ENCODE measurements at regions not wholly inside any gene's neighbourhood (a gene's known extent, or its start where the extent isn't known, plus 50 kb on each side); places are given as distances from the start of the nearest gene placed in this dataset.

DNA sequence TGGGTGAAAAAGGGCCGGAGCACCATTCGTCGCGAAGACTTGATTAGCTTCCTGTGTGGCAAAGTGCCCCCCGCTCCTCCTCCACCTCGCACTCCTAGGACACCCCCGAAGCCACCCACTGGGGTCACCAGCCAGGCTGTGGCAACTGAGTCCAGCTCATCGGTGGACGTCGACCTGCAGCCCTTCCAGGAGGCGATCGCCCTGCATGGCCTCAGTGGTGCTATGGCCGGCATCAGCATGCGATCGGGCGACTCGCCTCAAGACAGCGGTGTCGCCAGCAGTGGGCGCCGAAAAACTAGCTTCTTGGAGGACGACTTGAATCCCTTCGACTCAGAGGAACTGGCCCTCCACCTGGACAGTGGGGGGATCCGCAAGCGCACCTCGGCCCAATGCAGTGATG is 126.8 kb upstream of the CXorf66 start:
- TF ChIP-seq EGR1 (IDR thresholded peaks at IDR 0.05), result no peak

GRCh38 chrX:140091125-140091886 is 126.0 kb upstream of the CXorf66 start:
- TF ChIP-seq YY1 (IDR thresholded peaks at IDR 0.05; ENCODE audit: low read depth) (no peak), NFIC (IDR thresholded peaks at IDR 0.05) (no peak), RAD21 (IDR thresholded peaks at IDR 0.05; ENCODE audit: low read depth) (no peak), TEAD4 (IDR thresholded peaks at IDR 0.05) (no peak), EP300 (IDR thresholded peaks at IDR 0.05; ENCODE audit: borderline replicate concordance) (no peak), CEBPB (IDR thresholded peaks at IDR 0.05) (no peak), MAX (IDR thresholded peaks at IDR 0.05) (no peak)
- TF ChIP-seq, protein P1, sequence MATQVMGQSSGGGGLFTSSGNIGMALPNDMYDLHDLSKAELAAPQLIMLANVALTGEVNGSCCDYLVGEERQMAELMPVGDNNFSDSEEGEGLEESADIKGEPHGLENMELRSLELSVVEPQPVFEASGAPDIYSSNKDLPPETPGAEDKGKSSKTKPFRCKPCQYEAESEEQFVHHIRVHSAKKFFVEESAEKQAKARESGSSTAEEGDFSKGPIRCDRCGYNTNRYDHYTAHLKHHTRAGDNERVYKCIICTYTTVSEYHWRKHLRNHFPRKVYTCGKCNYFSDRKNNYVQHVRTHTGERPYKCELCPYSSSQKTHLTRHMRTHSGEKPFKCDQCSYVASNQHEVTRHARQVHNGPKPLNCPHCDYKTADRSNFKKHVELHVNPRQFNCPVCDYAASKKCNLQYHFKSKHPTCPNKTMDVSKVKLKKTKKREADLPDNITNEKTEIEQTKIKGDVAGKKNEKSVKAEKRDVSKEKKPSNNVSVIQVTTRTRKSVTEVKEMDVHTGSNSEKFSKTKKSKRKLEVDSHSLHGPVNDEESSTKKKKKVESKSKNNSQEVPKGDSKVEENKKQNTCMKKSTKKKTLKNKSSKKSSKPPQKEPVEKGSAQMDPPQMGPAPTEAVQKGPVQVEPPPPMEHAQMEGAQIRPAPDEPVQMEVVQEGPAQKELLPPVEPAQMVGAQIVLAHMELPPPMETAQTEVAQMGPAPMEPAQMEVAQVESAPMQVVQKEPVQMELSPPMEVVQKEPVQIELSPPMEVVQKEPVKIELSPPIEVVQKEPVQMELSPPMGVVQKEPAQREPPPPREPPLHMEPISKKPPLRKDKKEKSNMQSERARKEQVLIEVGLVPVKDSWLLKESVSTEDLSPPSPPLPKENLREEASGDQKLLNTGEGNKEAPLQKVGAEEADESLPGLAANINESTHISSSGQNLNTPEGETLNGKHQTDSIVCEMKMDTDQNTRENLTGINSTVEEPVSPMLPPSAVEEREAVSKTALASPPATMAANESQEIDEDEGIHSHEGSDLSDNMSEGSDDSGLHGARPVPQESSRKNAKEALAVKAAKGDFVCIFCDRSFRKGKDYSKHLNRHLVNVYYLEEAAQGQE (IDR thresholded peaks at IDR 0.05; ENCODE audit: low read depth), result no peak

DNA sequence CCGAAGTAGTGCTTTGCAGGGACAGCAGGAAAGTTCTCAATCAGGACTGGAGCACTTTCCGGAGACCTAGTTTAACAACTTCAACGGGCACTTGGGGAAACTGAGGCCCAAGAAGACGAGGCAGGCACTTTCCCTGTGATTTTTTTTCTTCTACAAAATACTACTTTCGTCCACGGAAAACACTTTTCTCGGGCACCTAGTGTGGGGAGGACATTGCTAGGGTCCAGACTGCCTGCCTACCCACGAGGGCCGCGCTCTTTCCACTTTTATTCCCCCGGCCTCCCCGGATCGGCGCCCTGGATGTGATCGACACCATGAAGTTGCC is 125.4 kb upstream of the CXorf66 start:
- TF ChIP-seq, protein P1 (IDR thresholded peaks at IDR 0.05; ENCODE audit: low read depth), result no peak
- TF ChIP-seq YY1 (IDR thresholded peaks at IDR 0.05; ENCODE audit: low read depth) (no peak), CREB1 (IDR thresholded peaks at IDR 0.05; ENCODE audit: low read depth) (no peak), RAD21 (IDR thresholded peaks at IDR 0.05; ENCODE audit: low read depth) (no peak), NFIC (IDR thresholded peaks at IDR 0.05) (no peak), ZBTB7A (IDR thresholded peaks at IDR 0.05; ENCODE audit: low read depth) (no peak), TAF1 (IDR thresholded peaks at IDR 0.05; ENCODE audit: low read depth) (no peak)

DNA sequence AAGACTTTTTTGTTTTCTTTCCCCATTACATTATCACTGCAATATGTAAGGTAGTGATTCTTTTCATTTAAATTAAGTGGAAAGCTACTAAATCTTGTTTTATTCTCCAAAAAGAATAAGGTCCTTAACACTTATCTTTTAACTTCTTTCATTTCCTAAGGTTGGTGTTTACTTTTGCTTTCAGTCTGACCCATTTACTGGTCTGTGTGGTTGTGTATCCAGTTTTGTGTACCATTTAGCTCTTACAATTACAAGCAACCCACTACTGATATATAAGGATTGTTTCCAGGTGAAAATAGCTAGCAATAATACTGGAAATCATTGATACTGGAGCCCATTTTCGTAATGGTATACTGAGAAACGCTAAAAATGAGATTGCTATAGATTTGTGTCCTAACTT is 123.1 kb upstream of the CXorf66 start:
- TF ChIP-seq, protein P2, sequence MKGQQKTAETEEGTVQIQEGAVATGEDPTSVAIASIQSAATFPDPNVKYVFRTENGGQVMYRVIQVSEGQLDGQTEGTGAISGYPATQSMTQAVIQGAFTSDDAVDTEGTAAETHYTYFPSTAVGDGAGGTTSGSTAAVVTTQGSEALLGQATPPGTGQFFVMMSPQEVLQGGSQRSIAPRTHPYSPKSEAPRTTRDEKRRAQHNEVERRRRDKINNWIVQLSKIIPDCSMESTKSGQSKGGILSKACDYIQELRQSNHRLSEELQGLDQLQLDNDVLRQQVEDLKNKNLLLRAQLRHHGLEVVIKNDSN (IDR thresholded peaks at IDR 0.05), result no peak
- no peak for TF ChIP-seq ZBTB7A (IDR thresholded peaks at IDR 0.05; ENCODE audit: low read depth)
- TF ChIP-seq CREB1 (IDR thresholded peaks at IDR 0.05; ENCODE audit: low read depth), result no peak
- no peak for TF ChIP-seq EGR1 (IDR thresholded peaks at IDR 0.05)
- no peak for TF ChIP-seq YY1 (IDR thresholded peaks at IDR 0.05; ENCODE audit: low read depth)
- TF ChIP-seq NFIC (IDR thresholded peaks at IDR 0.05), result no peak
- no peak for TF ChIP-seq RAD21 (IDR thresholded peaks at IDR 0.05; ENCODE audit: low read depth)
- TF ChIP-seq, protein P1 (IDR thresholded peaks at IDR 0.05; ENCODE audit: low read depth), result no peak

DNA sequence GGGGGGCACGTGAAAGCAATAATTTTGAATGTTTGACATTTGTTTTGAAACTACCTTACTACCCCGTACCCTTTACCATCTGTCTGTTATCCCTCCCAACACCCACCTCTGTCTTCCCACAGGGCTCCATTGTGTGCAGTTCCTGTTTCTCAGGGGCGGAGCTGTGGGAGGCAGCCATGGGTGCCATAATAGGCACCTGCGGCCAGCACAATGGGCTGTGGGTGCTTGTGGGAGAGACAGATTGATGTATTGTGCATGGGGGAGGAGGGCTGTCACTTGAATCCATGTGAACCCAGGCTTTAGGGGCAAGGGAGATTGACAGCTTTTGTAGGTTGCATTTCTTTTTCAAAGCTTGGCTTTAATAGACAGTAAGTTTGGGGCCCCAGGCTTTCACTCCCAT is 122.6 kb upstream of the CXorf66 start:
- no peak for TF ChIP-seq TAF1 (IDR thresholded peaks at IDR 0.05; ENCODE audit: low read depth)
- peak; percentile 60 for TF ChIP-seq EP300 (IDR thresholded peaks at IDR 0.05; ENCODE audit: borderline replicate concordance)
- no peak for TF ChIP-seq CREB1 (IDR thresholded peaks at IDR 0.05; ENCODE audit: low read depth)
- TF ChIP-seq FOXM1 (IDR thresholded peaks at IDR 0.05; ENCODE audit: borderline replicate concordance, low read depth), result no peak
- TF ChIP-seq EGR1 (IDR thresholded peaks at IDR 0.05), result 0 out of 2 replicates have a peak, but pooled peaks have one; percentile 12
- no peak for TF ChIP-seq CEBPB (IDR thresholded peaks at IDR 0.05)
- TF ChIP-seq, protein P2 (IDR thresholded peaks at IDR 0.05), result no peak
- TF ChIP-seq RAD21 (IDR thresholded peaks at IDR 0.05; ENCODE audit: low read depth), result no peak
- TF ChIP-seq ZBTB7A (IDR thresholded peaks at IDR 0.05; ENCODE audit: low read depth), result no peak
- TF ChIP-seq TCF12 (IDR thresholded peaks at IDR 0.05; ENCODE audit: low read depth), result 0 out of 2 replicates have a peak, but pooled peaks have one; percentile 39
- 0 out of 2 replicates have a peak, but pooled peaks have one; percentile 64 for TF ChIP-seq YY1 (IDR thresholded peaks at IDR 0.05; ENCODE audit: low read depth)
